Osteoblast (primary cell): ENCODE measurements at regions not wholly inside any gene's neighbourhood (a gene's known extent, or its start where the extent isn't known, plus 50 kb on each side); places are given as distances from the start of the nearest gene placed in this dataset.

ENCODE experiments used
- DNase-seq: peaks from one replicate; pipeline ENCODE4 v3.0.0; 2011; ENCODE audit warnings: low spot score, mixed read lengths; ENCODE audit not compliant: insufficient read length; ENCODE audit errors: missing footprints
- H2AFZ ChIP-seq: 2 replicates; pipeline ENCODE4 v1.6.0; 2011; ENCODE audit warnings: mild to moderate bottlenecking, low read length
- H3K27ac ChIP-seq: 2 replicates; pipeline ENCODE4 v1.5.1; 2011; ENCODE audit warnings: mild to moderate bottlenecking, low read depth, low read length, moderate library complexity
- H3K27me3 ChIP-seq: 2 replicates; pipeline ENCODE4 v1.6.0; 2012; ENCODE audit warnings: mild to moderate bottlenecking, control low read depth, inconsistent platforms, low read length, moderate library complexity; ENCODE audit not compliant: insufficient read depth
- H3K36me3 ChIP-seq: 2 replicates; pipeline ENCODE4 v1.5.1; 2011; ENCODE audit warnings: mild to moderate bottlenecking, low read length, control low read depth, moderate library complexity; ENCODE audit not compliant: insufficient read depth
- H3K4me1 ChIP-seq: 2 replicates; pipeline ENCODE4 v1.5.1; 2011; ENCODE audit warnings: mild to moderate bottlenecking, low read length, control low read depth, moderate library complexity; ENCODE audit not compliant: insufficient read depth
- H3K4me2 ChIP-seq: 2 replicates; pipeline ENCODE4 v1.6.0; 2011; ENCODE audit warnings: mild to moderate bottlenecking, low read length; ENCODE audit not compliant: insufficient read depth
- H3K4me3 ChIP-seq: fragments of 200-600 bp; sonication (generic); 3 replicates; pipeline ENCODE4 v1.5.1; 2012; ENCODE audit warnings: mild to moderate bottlenecking, low read length, inconsistent platforms; ENCODE audit not compliant: insufficient read depth
- H3K79me2 ChIP-seq: 2 replicates; pipeline ENCODE4 v1.6.0; 2012; ENCODE audit warnings: mild to moderate bottlenecking, low read length, control low read depth, inconsistent platforms; ENCODE audit not compliant: insufficient read depth
- H3K9me3 ChIP-seq: 2 replicates; pipeline ENCODE4 v1.5.1; 2011; ENCODE audit warnings: low read depth, low read length, control low read depth
- H4K20me1 ChIP-seq: 2 replicates; pipeline ENCODE4 v1.6.0; 2012; ENCODE audit warnings: mild to moderate bottlenecking, low read length, control low read depth; ENCODE audit not compliant: insufficient read depth
- TF ChIP-seq, protein P1 (sequence below): IDR thresholded peaks from 2 replicates; pipeline ENCODE4 v1.5.1; 2011; ENCODE audit warnings: mild to moderate bottlenecking, low read depth, low read length, moderate library complexity; ENCODE audit errors: extremely low read depth

DNA sequence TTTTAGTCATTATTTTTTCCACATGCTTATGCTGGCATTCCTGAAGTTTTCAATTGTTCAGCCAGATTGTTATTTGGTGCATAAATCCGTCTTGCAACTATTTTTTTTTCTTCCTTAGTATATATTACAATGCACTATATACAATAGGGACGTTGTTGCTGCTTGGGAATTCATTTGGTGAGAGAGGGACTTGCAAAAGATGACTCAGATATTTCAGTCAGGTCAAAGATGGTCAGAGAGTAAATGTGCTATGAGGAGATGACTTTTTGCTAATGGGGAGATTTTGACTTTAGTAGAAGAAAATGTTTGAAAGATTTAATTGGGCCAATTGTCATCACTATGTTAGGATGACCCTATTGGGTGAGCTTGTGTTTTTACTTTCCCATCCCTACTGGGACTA lies 348.4 kb upstream of the MTPN start:
- Histone ChIP-seq H4K20me1 (no peaks in the 10 kb centered on the region), H3K9me3 (no peaks in the 10 kb centered on the region), H2AFZ (no peak overlapping the region), H3K36me3 (no peaks in the 10 kb centered on the region), H3K27ac (no peak overlapping the region), H3K4me1 (no peaks in the 10 kb centered on the region), H3K4me3 (no peak overlapping the region), H3K4me2 (no peak overlapping the region), H3K27me3 (no peaks in the 10 kb centered on the region), H3K79me2 (no peaks in the 10 kb centered on the region)
- DNase-seq = no peak
- TF ChIP-seq, protein P1, sequence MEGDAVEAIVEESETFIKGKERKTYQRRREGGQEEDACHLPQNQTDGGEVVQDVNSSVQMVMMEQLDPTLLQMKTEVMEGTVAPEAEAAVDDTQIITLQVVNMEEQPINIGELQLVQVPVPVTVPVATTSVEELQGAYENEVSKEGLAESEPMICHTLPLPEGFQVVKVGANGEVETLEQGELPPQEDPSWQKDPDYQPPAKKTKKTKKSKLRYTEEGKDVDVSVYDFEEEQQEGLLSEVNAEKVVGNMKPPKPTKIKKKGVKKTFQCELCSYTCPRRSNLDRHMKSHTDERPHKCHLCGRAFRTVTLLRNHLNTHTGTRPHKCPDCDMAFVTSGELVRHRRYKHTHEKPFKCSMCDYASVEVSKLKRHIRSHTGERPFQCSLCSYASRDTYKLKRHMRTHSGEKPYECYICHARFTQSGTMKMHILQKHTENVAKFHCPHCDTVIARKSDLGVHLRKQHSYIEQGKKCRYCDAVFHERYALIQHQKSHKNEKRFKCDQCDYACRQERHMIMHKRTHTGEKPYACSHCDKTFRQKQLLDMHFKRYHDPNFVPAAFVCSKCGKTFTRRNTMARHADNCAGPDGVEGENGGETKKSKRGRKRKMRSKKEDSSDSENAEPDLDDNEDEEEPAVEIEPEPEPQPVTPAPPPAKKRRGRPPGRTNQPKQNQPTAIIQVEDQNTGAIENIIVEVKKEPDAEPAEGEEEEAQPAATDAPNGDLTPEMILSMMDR = no peak

DNA sequence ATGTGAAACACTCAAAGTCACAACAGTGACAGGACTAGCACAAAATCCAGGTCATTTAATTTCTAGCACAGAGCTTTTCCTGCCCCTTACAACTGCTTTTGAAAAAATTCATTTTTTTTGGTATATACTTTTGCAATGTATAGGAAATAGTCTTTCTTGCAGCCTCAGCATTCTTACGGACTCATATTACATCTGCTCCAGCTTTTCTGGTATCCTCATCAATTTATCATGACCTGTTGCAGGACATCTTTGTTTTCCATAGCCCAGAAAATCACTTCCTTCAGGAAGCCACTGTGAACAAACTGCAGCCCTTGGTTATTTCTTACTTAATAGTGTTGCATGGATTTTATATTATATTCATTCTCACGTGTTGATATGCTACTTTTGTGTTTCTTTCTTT lies 347.9 kb upstream of the MTPN start:
- H4K20me1 ChIP-seq = no peaks in the 10 kb centered on the region
- no peak overlapping the region for H2AFZ ChIP-seq
- H3K4me1 ChIP-seq = no peaks in the 10 kb centered on the region
- H3K4me3 ChIP-seq = no peak overlapping the region
- no peak for DNase-seq
- H3K4me2 ChIP-seq = no peak overlapping the region
- TF ChIP-seq, protein P1 = no peak
- no peaks in the 10 kb centered on the region for H3K79me2 ChIP-seq
- no peaks in the 10 kb centered on the region for H3K27me3 ChIP-seq
- H3K27ac ChIP-seq = no peak overlapping the region
- H3K9me3 ChIP-seq = no peaks in the 10 kb centered on the region
- no peaks in the 10 kb centered on the region for H3K36me3 ChIP-seq

DNA sequence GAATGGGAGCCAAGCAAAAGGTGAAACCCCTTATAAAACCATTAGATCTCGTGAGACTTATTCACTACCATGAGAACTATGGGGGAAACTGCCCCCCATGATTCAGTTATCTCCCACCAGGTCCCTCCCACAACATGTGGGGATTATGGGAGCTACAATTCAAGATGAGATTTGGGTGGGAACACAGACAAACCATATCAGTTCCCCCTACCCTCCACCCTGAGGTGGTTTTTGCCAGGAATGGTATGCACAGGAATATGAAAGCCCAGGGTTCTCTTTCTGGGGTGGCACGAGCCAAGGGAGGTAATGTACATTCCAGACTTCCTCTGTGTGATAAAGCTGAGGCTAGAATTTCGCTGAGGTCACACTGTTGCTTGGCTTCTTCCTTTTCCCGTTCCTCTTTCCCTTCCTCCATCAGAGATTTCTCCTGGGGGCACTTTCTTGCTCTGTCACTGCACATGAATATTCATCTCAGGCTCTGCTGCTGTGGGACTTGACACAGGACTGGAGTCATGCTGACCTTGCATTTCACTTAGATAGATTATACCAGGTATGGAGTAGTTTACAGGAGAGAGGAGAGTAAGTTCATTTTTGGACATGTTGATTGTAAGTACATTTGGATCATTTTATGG lies 347.0 kb upstream of the MTPN start:
- H4K20me1 ChIP-seq = no peaks in the 10 kb centered on the region
- no peaks in the 10 kb centered on the region for H3K4me1 ChIP-seq
- H3K4me2 ChIP-seq = no peak overlapping the region
- H3K9me3 ChIP-seq = no peaks in the 10 kb centered on the region
- TF ChIP-seq, protein P1 = no peak
- H2AFZ ChIP-seq = no peak overlapping the region
- H3K79me2 ChIP-seq = no peaks in the 10 kb centered on the region
- DNase-seq = no peak
- no peak overlapping the region for H3K4me3 ChIP-seq
- no peak overlapping the region for H3K27ac ChIP-seq
- H3K27me3 ChIP-seq = no peaks in the 10 kb centered on the region
- H3K36me3 ChIP-seq = no peaks in the 10 kb centered on the region

DNA sequence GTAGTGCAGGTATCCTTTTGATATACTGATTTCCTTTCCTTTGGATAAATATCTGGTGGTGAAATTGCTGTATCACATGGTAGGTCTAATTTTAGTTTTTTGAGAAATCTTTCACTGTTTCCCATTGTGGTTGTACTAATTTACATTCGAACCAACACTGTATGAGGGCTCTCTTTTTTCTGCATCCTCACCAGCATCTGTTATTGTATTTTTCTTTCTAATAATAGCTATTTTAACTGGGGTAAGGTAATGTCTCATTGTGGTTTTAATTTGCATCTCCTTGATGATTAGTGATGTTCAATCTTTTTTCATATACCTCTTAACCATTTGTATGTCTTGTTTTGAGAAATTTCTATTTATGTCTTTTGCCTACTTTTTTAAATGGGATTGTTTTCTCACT lies 335.4 kb upstream of the MTPN start:
- TF ChIP-seq, protein P1 = no peak
- no peak for DNase-seq

More for the DNA sequence above, 335.4 kb upstream of the MTPN start:
- Histone ChIP-seq H3K36me3 (no peaks in the 10 kb centered on the region), H3K9me3 (no peaks in the 10 kb centered on the region), H3K27me3 (no peaks in the 10 kb centered on the region), H4K20me1 (no peaks in the 10 kb centered on the region), H3K4me3 (no peak overlapping the region), H3K4me2 (no peak overlapping the region), H3K4me1 (no peaks in the 10 kb centered on the region), H3K27ac (no peak overlapping the region), H2AFZ (no peak overlapping the region), H3K79me2 (no peaks in the 10 kb centered on the region)
